H1 (cell line): ENCODE measurements at regions not wholly inside any gene's neighbourhood (a gene's known extent, or its start where the extent isn't known, plus 50 kb on each side); places are given as distances from the start of the nearest gene placed in this dataset.

Experiments
- CTCF ChIA-PET: fragments of 300-600 bp; sonication (Branson Sonifier 250); formaldehyde crosslinking; loops from one replicate; lab custom pipeline; 2021; ENCODE audit not compliant: partially characterized antibody; lab: Charles Lee
- POLR2A ChIA-PET: fragments of 300-600 bp; sonication (Branson Sonifier 250); formaldehyde crosslinking; loops from one replicate; lab custom pipeline; 2021; ENCODE audit warnings: inconsistent platforms; ENCODE audit not compliant: partially characterized antibody; lab: Charles Lee
- DNase-seq, 2 experiments: peaks; one replicate each; pipeline versions ENCODE4 v3.0.0 to v3.0.0-alpha.2; 2010 to 2022; ENCODE audit warnings: low spot score in 2 of 2, low read depth in 1 of 2, mixed read lengths in 1 of 2
- FAIRE-seq: peaks from 2 replicates; lab custom pipeline; 2011; peaks lifted over from hg19 to GRCh38; lab: Jason Lieb, UNC
- H2AFZ ChIP-seq: 2 replicates; pipeline ENCODE4 v1.8.1; 2012; ENCODE audit warnings: low read length, inconsistent platforms
- H2AK5ac ChIP-seq: 2 replicates; pipeline ENCODE4 v1.6.1; 2013; ENCODE audit warnings: low read depth, low read length
- H2BK120ac ChIP-seq: replicated peaks from 2 replicates; pipeline ENCODE3; 2013; ENCODE audit warnings: low read depth, low read length, inconsistent platforms
- H2BK12ac ChIP-seq: 2 replicates; pipeline ENCODE4 v1.6.1; 2013; ENCODE audit warnings: low read depth, low read length
- H2BK15ac ChIP-seq: 2 replicates; pipeline ENCODE4 v1.6.1; 2013; ENCODE audit warnings: low read length
- H2BK20ac ChIP-seq: 2 replicates; pipeline ENCODE4 v1.6.1; 2013; ENCODE audit warnings: low read length
- H2BK5ac ChIP-seq: 2 replicates; pipeline ENCODE4 v1.6.1; 2013; ENCODE audit warnings: low read depth, low read length
- H3K14ac ChIP-seq: 2 replicates; pipeline ENCODE4 v1.6.1; 2013; ENCODE audit warnings: inconsistent platforms; ENCODE audit not compliant: insufficient read length
- H3K18ac ChIP-seq: 2 replicates; pipeline ENCODE4 v1.6.1; 2013; ENCODE audit warnings: low read length; ENCODE audit errors: extremely low read depth
- H3K23ac ChIP-seq: 2 replicates; pipeline ENCODE4 v1.6.1; 2013; ENCODE audit warnings: inconsistent platforms; ENCODE audit not compliant: insufficient read length
- H3K23me2 ChIP-seq: 2 replicates; pipeline ENCODE4 v1.6.1; 2013; ENCODE audit warnings: low read depth, low read length
- H3K27ac ChIP-seq: 2 replicates; pipeline ENCODE4 v1.6.1; 2011; ENCODE audit warnings: low read depth, low read length, inconsistent platforms
- H3K27me3 ChIP-seq, 4 experiments: replicated peaks in 1 of 4; 1 replicate in 1 of 4; 2 replicates in 3 of 4; pipeline versions ENCODE4 v1.6.1 to v1.8.1; 2011 to 2013; ENCODE audit warnings: low read length in 3 of 4, mild to moderate bottlenecking in 3 of 4, inconsistent platforms in 2 of 4, mixed read lengths in 2 of 4, moderate library complexity in 1 of 4; ENCODE audit not compliant: control insufficient read depth in 3 of 4, insufficient read depth in 3 of 4; ENCODE audit errors: extremely low read depth in 1 of 4
- H3K36me3 ChIP-seq, 4 experiments: 2 replicates each; pipeline versions ENCODE4 v1.6.1 to v1.8.1; 2011 to 2013; ENCODE audit warnings: mild to moderate bottlenecking in 4 of 4, low read length in 3 of 4, moderate library complexity in 2 of 4, control low read depth in 1 of 4, inconsistent platforms in 1 of 4; ENCODE audit not compliant: insufficient read depth in 4 of 4, control insufficient read depth in 2 of 4
- H3K4ac ChIP-seq: replicated peaks from 2 replicates; pipeline ENCODE3; 2013; ENCODE audit warnings: low read length, low read depth, mixed read lengths, inconsistent platforms; ENCODE audit not compliant: insufficient read length
- H3K4me1 ChIP-seq, 4 experiments: replicated peaks in 1 of 4; 1 replicate in 1 of 4; 2 replicates in 3 of 4; pipeline versions ENCODE4 v1.6.1 to v1.8.1; 2011 to 2013; ENCODE audit warnings: low read length in 3 of 4, inconsistent platforms in 2 of 4, mixed read lengths in 1 of 4; ENCODE audit not compliant: insufficient read depth in 4 of 4, control insufficient read depth in 3 of 4
- H3K4me2 ChIP-seq, 2 experiments: 2 replicates each; pipeline versions ENCODE4 v1.6.1 to v1.8.1; 2011 to 2013; ENCODE audit warnings: low read depth in 2 of 2, low read length in 2 of 2, control low read depth in 1 of 2, inconsistent platforms in 1 of 2, mild to moderate bottlenecking in 1 of 2; ENCODE audit not compliant: insufficient read depth in 1 of 2
- H3K4me3 ChIP-seq, 4 experiments: fragments of 200-600, 300-600 bp in 1 of 4; sonication (generic), shearing (Covaris generic), sonication (Bioruptor Twin) in 1 of 4; 2 replicates each; pipeline versions ENCODE4 v1.5.1 to v1.8.1; 2011 to 2016; ENCODE audit warnings: low read length in 4 of 4, low read depth in 3 of 4, control low read depth in 2 of 4, inconsistent platforms in 2 of 4, mild to moderate bottlenecking in 2 of 4, mixed read lengths in 1 of 4, moderate library complexity in 1 of 4; ENCODE audit not compliant: insufficient read depth in 2 of 4; ENCODE audit errors: extremely low read depth in 1 of 4
- H3K56ac ChIP-seq: replicated peaks from 2 replicates; pipeline ENCODE3; 2013; ENCODE audit warnings: low read depth, mild to moderate bottlenecking, mixed read lengths, low read length, inconsistent platforms; ENCODE audit not compliant: insufficient read length
- H3K79me1 ChIP-seq: 2 replicates; pipeline ENCODE4 v1.6.1; 2013; ENCODE audit warnings: low read depth, low read length, control low read depth
- H3K79me2 ChIP-seq, 2 experiments: 2 replicates each; pipeline versions ENCODE4 v1.6.1 to v1.8.1; 2012 to 2013; ENCODE audit warnings: low read length in 2 of 2, mild to moderate bottlenecking in 2 of 2, inconsistent platforms in 1 of 2; ENCODE audit not compliant: insufficient read depth in 2 of 2, control insufficient read depth in 1 of 2
- H3K9ac ChIP-seq, 4 experiments: replicated peaks in 1 of 4; 1 replicate in 1 of 4; 2 replicates in 3 of 4; pipeline versions ENCODE4 v1.6.1 to v1.8.1; 2011 to 2013; ENCODE audit warnings: low read depth in 3 of 4, low read length in 3 of 4, control low read depth in 2 of 4, mild to moderate bottlenecking in 2 of 4, moderate library complexity in 2 of 4, inconsistent platforms in 1 of 4; ENCODE audit errors: extremely low read depth in 1 of 4
- H3K9me3 ChIP-seq, 2 experiments: 2 replicates each; pipeline versions ENCODE4 v1.6.1 to v1.8.1; 2012 to 2013; ENCODE audit warnings: mild to moderate bottlenecking in 2 of 2, moderate library complexity in 2 of 2, control low read depth in 1 of 2, inconsistent platforms in 1 of 2, low read depth in 1 of 2, low read length in 1 of 2, mixed read lengths in 1 of 2; ENCODE audit not compliant: insufficient read depth in 2 of 2
- H4K20me1 ChIP-seq, 2 experiments: replicated peaks in 1 of 2; 2 replicates each; pipeline versions ENCODE3 to v1.8.1; 2011 to 2013; ENCODE audit warnings: inconsistent platforms in 2 of 2, low read length in 2 of 2, mild to moderate bottlenecking in 1 of 2; ENCODE audit not compliant: insufficient read depth in 2 of 2, control insufficient read depth in 1 of 2
- H4K5ac ChIP-seq: 2 replicates; pipeline ENCODE4 v1.6.1; 2013; ENCODE audit warnings: low read length, low read depth, mixed read lengths, inconsistent platforms; ENCODE audit not compliant: insufficient read length
- H4K8ac ChIP-seq: 2 replicates; pipeline ENCODE4 v1.8.0; 2013; ENCODE audit warnings: mild to moderate bottlenecking, moderate library complexity, low read length, inconsistent platforms; ENCODE audit not compliant: insufficient read depth; ENCODE audit errors: extremely low read depth
- H4K91ac ChIP-seq: replicated peaks from 2 replicates; pipeline ENCODE3; 2013; ENCODE audit warnings: low read length, mixed read lengths, inconsistent platforms; ENCODE audit not compliant: insufficient read length
- BCL11A ChIP-seq, 2 experiments: IDR thresholded peaks; one replicate each; pipeline ENCODE4 v1.6.1; 2011; ENCODE audit warnings: low read depth in 2 of 2, low read length in 2 of 2, mild to moderate bottlenecking in 2 of 2
- CBX8 ChIP-seq: fragments of 300-800, 300-1000 bp; sonication (generic); IDR thresholded peaks from 2 replicates; pipeline ENCODE4 v1.7.1; 2016; ENCODE audit warnings: low read depth, low read length, borderline replicate concordance
- CHD1 ChIP-seq: IDR thresholded peaks from 2 replicates; pipeline ENCODE4 v1.6.1; 2012; ENCODE audit warnings: low read depth, low read length, improper control_type of control experiment
- CREB1 ChIP-seq: IDR thresholded peaks from 2 replicates; pipeline ENCODE4 v1.6.1; 2012; ENCODE audit warnings: inconsistent platforms
- GTF2F1 ChIP-seq: IDR thresholded peaks from 2 replicates; pipeline ENCODE4 v1.6.1; 2012; ENCODE audit warnings: low read depth, low read length, improper control_type of control experiment, borderline replicate concordance
- NANOG ChIP-seq: IDR thresholded peaks from 2 replicates; pipeline ENCODE4 v1.6.1; 2011; ENCODE audit warnings: low read length, low read depth, mild to moderate bottlenecking, inconsistent platforms; ENCODE audit not compliant: insufficient read depth, poor library complexity, severe bottlenecking
- WGBS, 2 experiments: shearing (Covaris generic) in 1 of 2; methylation state at CpG; one replicate each; pipeline versions ENCODE4 v1.1.6 to v1.1.7; 2013 to 2015; ENCODE audit warnings: low lambda C conversion rate in 2 of 2, mixed read lengths in 2 of 2, inconsistent platforms in 1 of 2, low coverage in 1 of 2, missing lambda C conversion rate in 1 of 2; ENCODE audit not compliant: insufficient replicate concordance in 2 of 2, insufficient coverage in 1 of 2, insufficient read length in 1 of 2; ENCODE audit errors: extremely low coverage in 1 of 2, missing lambda C conversion rate in 1 of 2; 5-methylcytosine and 5-hydroxymethylcytosine counted together

- H3K79me1 ChIP-seq = no peaks in the 10 kb centered on the region
- peaks cover 0 to 6% (median 2%) of the 10 kb centered on the region in 4 experiments; a peak in 3 of 7 replicates for H3K4me1 ChIP-seq
- no peaks in the 10 kb centered on the region for H3K79me2 ChIP-seq
- no peaks in the 10 kb centered on the region for H3K9me3 ChIP-seq
- WGBS, 2 experiments = 92% methylated on average over 2 of the region's 2 CpGs; no CpG with 5 or more reads in 1 of the 2 experiments
- no peak overlapping the region for H3K4me2 ChIP-seq
- no peak overlapping the region for H2BK12ac ChIP-seq
- no peak overlapping the region for H3K23ac ChIP-seq
- no peak overlapping the region for H3K4ac ChIP-seq
- CTCF ChIA-PET = interaction anchor here (0.6 to 1.5 kb wide), 3 partner anchors 9 to 14 kb away, joined by 3 to 5 read pairs (median 5); no protein-coding TSS in a partner anchor
- no peak overlapping the region for H3K56ac ChIP-seq
- no peak overlapping the region for H3K14ac ChIP-seq
- H2BK20ac ChIP-seq = no peak overlapping the region
- no peaks in the 10 kb centered on the region for H4K20me1 ChIP-seq
- no peak overlapping the region for H3K18ac ChIP-seq
- no peaks in the 10 kb centered on the region for H3K27me3 ChIP-seq
- H3K27ac ChIP-seq = no peak overlapping the region
- no peak overlapping the region for H2BK5ac ChIP-seq
- H2BK120ac ChIP-seq = no peak overlapping the region
- TF ChIP-seq GTF2F1 (no peak), NANOG (no peak), CHD1 (no peak), CBX8 (no peak), CREB1 (no peak), BCL11A (IDR thresholded peaks at IDR 0.05; ENCODE audit: low read depth in 2 of 2, low read length in 2 of 2) (no peak)
- no peak overlapping the region for H2AFZ ChIP-seq
- FAIRE-seq (no peak), DNase-seq (no peak)
- H3K9ac ChIP-seq = no peak overlapping the region
- no peak overlapping the region for H4K5ac ChIP-seq
- no peak overlapping the region for H3K4me3 ChIP-seq
- POLR2A ChIA-PET = interaction anchor here (1.7 kb wide), 1 partner anchor 60 kb away, joined by 8 read pairs; the partner anchor contains the start of gene ACTR3
- H3K23me2 ChIP-seq = peaks cover 2% of the 10 kb centered on the region; the same call in 1 of the 2 replicates
- H2BK15ac ChIP-seq = no peak overlapping the region
- no peak overlapping the region for H2AK5ac ChIP-seq
- H3K36me3 ChIP-seq = no peaks in the 10 kb centered on the region
- H4K8ac ChIP-seq = no peak overlapping the region
- H4K91ac ChIP-seq = no peak overlapping the region
These were observed 60.6 kb upstream of the ACTR3 start for GRCh38 chr2:113829270-113829669.
